BLaER1 treated with 17β-estradiol and CSF1 and Interleukin-3, amounts not matched to agents 10 nM and 100 nM (cell line): ENCODE measurements at regions not wholly inside any gene's neighbourhood (a gene's known extent, or its start where the extent isn't known, plus 50 kb on each side); places are given as distances from the start of the nearest gene placed in this dataset.

Experiments used
- H3K27ac ChIP-seq, 11 experiments: shearing (Covaris generic); formaldehyde crosslinking; 2 replicates each; pipeline ENCODE4 v1.8.1; 2022
- H3K27me3 ChIP-seq, 11 experiments: shearing (Covaris generic); formaldehyde crosslinking; 2 replicates each; pipeline ENCODE4 v1.8.1; 2022
- H3K36me3 ChIP-seq, 11 experiments: shearing (Covaris generic); formaldehyde crosslinking; 2 replicates each; pipeline ENCODE4 v1.8.1; 2022
- H3K4me1 ChIP-seq, 10 experiments: shearing (Covaris generic); formaldehyde crosslinking; 2 replicates each; pipeline ENCODE4 v1.8.1; 2022
- H3K4me2 ChIP-seq, 11 experiments: shearing (Covaris generic); formaldehyde crosslinking; 2 replicates each; pipeline ENCODE4 v1.8.1; 2022
- H3K4me3 ChIP-seq, 10 experiments: shearing (Covaris generic); formaldehyde crosslinking; 2 replicates each; pipeline ENCODE4 v1.8.1; 2022
- H3K9ac ChIP-seq, 11 experiments: shearing (Covaris generic); formaldehyde crosslinking; 2 replicates each; pipeline ENCODE4 v1.8.1; 2022
- H3K9me3 ChIP-seq, 11 experiments: shearing (Covaris generic); formaldehyde crosslinking; replicated peaks in 1 of 11; 2 replicates each; pipeline ENCODE4 v1.8.1; 2022
- H4K20me1 ChIP-seq, 11 experiments: shearing (Covaris generic); formaldehyde crosslinking; 2 replicates each; pipeline ENCODE4 v1.8.1; 2022
- Cebpa-rat ChIP-seq, 11 experiments: shearing (Covaris generic); IDR thresholded peaks; 2 replicates each; pipeline ENCODE4 v1.8.1; 2022

DNA sequence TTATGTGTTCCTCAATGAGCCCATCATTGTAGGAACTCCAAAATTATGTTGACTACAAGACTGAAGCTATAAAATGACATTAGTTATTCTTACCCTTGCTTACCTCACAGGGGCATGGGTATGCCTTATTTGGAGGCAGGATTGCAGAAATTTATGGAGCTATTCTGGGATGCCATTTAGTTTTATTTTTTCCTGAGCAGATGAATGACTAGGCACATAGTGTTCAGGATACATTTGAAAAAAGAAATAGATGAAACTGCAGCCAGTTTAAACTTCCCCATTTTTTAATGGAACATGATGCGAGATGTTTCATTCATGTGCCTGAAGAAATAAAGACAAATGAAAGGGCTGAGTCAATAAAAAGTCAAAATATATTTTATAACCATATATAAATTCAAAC, 399.2 kb upstream of the JAG1 start:
- Histone ChIP-seq H3K9me3 (no peaks in the 10 kb centered on the region; a peak in 1 of 22 replicates), H3K4me3 (no peak overlapping the region), H4K20me1 (no peaks in the 10 kb centered on the region), H3K27me3 (no peaks in the 10 kb centered on the region), H3K4me2 (peak overlapping the region in 3 of 11 experiments; percentile 11 to 62 (median 36); a peak in 5 of 22 replicates), H3K27ac (no peak overlapping the region), H3K9ac (no peak overlapping the region), H3K4me1 (peaks cover 0 to 16% (median 0%) of the 10 kb centered on the region in 10 experiments; a peak in 6 of 20 replicates), H3K36me3 (no peaks in the 10 kb centered on the region)
- TF ChIP-seq Cebpa-rat (IDR thresholded peaks at IDR 0.05) = no peak

DNA sequence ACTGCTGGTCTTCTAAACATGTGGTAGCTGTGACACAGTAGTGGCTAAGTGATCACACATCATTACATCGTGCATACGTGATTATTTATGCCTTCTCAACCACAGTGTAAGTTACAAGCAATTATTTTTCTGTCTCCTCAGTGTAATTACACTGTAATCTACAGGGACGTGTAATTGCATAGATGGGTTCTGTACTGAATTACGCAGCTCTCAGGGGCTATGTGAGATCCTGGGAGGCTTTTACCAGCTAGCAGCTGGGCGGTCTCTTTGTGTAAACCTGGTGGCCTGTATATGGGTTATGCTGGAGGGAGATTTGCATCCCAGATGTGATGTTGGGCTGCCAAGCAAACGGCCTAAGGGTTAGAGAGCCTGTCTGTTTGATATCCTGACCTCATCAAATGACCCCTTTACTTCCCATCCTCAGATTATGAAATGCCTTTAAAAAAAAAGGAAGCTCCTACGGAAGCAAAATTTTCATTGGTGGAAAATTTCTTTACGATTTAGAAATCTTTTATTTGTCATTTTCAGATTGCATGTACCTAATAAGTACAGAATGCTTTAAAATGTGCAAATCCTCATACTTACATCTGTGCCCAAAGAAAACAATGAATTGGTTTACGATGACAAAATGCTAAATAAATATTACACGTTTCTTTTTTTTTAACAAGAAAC, 402.8 kb upstream of the JAG1 start:
- no peaks in the 10 kb centered on the region for H3K36me3 ChIP-seq
- H3K4me2 ChIP-seq = no peak overlapping the region
- H3K27ac ChIP-seq = no peak overlapping the region
- no peak for TF ChIP-seq Cebpa-rat (IDR thresholded peaks at IDR 0.05)
- H3K9ac ChIP-seq = no peak overlapping the region
- no peak overlapping the region for H3K4me3 ChIP-seq
- H3K27me3 ChIP-seq = no peaks in the 10 kb centered on the region
- H4K20me1 ChIP-seq = no peaks in the 10 kb centered on the region
- H3K9me3 ChIP-seq = no peaks in the 10 kb centered on the region; a peak in 1 of 22 replicates
- peaks cover 0 to 16% (median 0%) of the 10 kb centered on the region in 10 experiments; a peak in 6 of 20 replicates for H3K4me1 ChIP-seq

DNA sequence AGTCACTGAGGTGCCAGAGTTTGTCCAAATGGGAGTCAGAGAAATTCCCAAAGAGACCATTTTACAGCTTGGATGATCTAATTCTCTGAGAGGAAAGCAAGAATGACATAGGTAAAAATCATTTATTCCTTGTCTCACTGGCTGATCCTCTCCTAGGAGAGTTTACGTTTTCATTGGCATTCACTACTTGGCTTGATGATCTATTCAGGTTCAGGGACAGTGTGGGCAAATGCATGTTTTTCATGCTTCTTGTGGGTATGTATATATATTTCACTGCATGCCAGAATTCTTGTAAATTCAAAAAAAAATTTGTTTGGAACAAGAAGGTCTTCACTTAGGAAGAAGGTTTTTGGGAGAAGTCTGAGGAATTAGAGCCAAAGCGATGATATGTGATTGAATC, 403.4 kb upstream of the JAG1 start:
- H4K20me1 ChIP-seq = no peaks in the 10 kb centered on the region
- H3K9ac ChIP-seq = no peak overlapping the region
- H3K4me3 ChIP-seq = no peak overlapping the region
- no peaks in the 10 kb centered on the region for H3K9me3 ChIP-seq
- no peak overlapping the region for H3K4me2 ChIP-seq
- peaks cover 0 to 14% (median 0%) of the 10 kb centered on the region in 10 experiments; a peak in 6 of 20 replicates for H3K4me1 ChIP-seq
- H3K27me3 ChIP-seq = no peaks in the 10 kb centered on the region
- no peak for TF ChIP-seq Cebpa-rat (IDR thresholded peaks at IDR 0.05)
- no peaks in the 10 kb centered on the region for H3K36me3 ChIP-seq
- no peak overlapping the region for H3K27ac ChIP-seq

GRCh38 chr20:11080010-11080409, 406.2 kb upstream of the JAG1 start:
- H3K27me3 ChIP-seq = no peaks in the 10 kb centered on the region
- no peaks in the 10 kb centered on the region for H3K9me3 ChIP-seq
- no peaks in the 10 kb centered on the region for H4K20me1 ChIP-seq
- no peaks in the 10 kb centered on the region; a peak in 1 of 20 replicates for H3K4me1 ChIP-seq
- no peak overlapping the region for H3K4me3 ChIP-seq
- TF ChIP-seq Cebpa-rat (IDR thresholded peaks at IDR 0.05) = no peak
- H3K9ac ChIP-seq = no peak overlapping the region
- H3K27ac ChIP-seq = no peak overlapping the region
- H3K36me3 ChIP-seq = no peaks in the 10 kb centered on the region
- H3K4me2 ChIP-seq = no peak overlapping the region

- Histone ChIP-seq H3K27ac (no peak overlapping the region), H3K4me1 (no peaks in the 10 kb centered on the region; a peak in 1 of 20 replicates), H3K4me3 (no peak overlapping the region), H4K20me1 (no peaks in the 10 kb centered on the region), H3K9me3 (no peaks in the 10 kb centered on the region), H3K27me3 (no peaks in the 10 kb centered on the region), H3K36me3 (no peaks in the 10 kb centered on the region), H3K9ac (no peak overlapping the region), H3K4me2 (no peak overlapping the region)
- TF ChIP-seq Cebpa-rat (IDR thresholded peaks at IDR 0.05) = no peak
These were observed 407.1 kb upstream of the JAG1 start for GRCh38 chr20:11080781-11081377.

DNA sequence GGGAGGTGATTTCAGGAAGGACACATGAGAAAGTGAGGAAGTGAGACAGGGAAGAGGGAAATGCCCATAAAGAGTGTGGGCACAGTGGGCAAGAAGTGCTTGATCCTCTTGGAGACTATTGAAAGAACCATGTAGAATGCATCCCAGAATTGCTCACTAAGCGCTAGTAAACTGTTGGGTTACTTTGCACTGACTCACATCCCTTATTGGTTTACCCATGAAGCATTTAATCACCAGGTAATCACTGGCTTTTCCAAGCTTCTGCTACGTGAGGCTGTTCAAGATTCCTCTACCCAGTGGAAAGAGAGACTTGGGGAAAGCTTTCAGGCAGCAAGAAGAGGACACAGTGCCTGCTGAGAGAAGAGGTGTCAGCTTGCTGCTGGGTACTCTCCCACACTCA, 410.0 kb upstream of the JAG1 start:
- no peaks in the 10 kb centered on the region for H3K36me3 ChIP-seq
- no peak overlapping the region for H3K9ac ChIP-seq
- H4K20me1 ChIP-seq = no peaks in the 10 kb centered on the region
- no peaks in the 10 kb centered on the region; a peak in 1 of 22 replicates for H3K9me3 ChIP-seq
- no peaks in the 10 kb centered on the region for H3K27me3 ChIP-seq
- no peak overlapping the region for H3K4me3 ChIP-seq
- peak overlapping the region in 2 of 11 experiments; percentile 4 to 28; a peak in 3 of 22 replicates for H3K4me2 ChIP-seq
- H3K4me1 ChIP-seq = no peaks in the 10 kb centered on the region; a peak in 1 of 20 replicates
- no peak overlapping the region for H3K27ac ChIP-seq
- no peak for TF ChIP-seq Cebpa-rat (IDR thresholded peaks at IDR 0.05)

DNA sequence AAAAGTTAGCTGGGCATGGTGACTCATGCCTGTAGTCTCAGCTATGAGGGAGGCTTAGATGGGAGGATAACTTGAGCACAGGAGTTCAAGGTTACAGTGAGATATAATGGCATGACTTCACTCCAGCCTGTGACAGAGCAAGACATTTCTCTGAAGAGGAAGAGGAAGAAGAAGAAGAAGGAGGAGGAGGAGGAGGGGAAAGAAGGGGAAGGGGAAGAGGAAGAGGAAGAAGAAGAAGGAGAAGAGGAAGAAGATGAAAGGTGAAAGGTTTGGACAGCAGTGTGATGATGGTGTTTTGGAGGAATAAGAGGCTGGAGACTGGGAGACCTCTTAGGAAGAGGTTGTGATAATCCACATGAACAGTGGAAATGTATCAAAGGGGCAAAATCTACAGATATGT, 410.7 kb upstream of the JAG1 start:
- no peaks in the 10 kb centered on the region; a peak in 1 of 20 replicates for H3K4me1 ChIP-seq
- peak overlapping the region in 2 of 11 experiments; percentile 4 to 28; a peak in 2 of 22 replicates for H3K4me2 ChIP-seq
- no peak for TF ChIP-seq Cebpa-rat (IDR thresholded peaks at IDR 0.05)
- no peaks in the 10 kb centered on the region for H3K36me3 ChIP-seq
- no peak overlapping the region for H3K9ac ChIP-seq
- H3K9me3 ChIP-seq = no peaks in the 10 kb centered on the region; a peak in 1 of 22 replicates
- no peaks in the 10 kb centered on the region for H3K27me3 ChIP-seq
- H3K4me3 ChIP-seq = no peak overlapping the region
- no peaks in the 10 kb centered on the region for H4K20me1 ChIP-seq
- no peak overlapping the region for H3K27ac ChIP-seq

GRCh38 chr20:11086970-11087369, 413.2 kb upstream of the JAG1 start:
- H3K4me3 ChIP-seq = no peak overlapping the region
- H4K20me1 ChIP-seq = no peaks in the 10 kb centered on the region
- no peaks in the 10 kb centered on the region for H3K27me3 ChIP-seq
- no peak overlapping the region for H3K27ac ChIP-seq
- H3K9me3 ChIP-seq = no peaks in the 10 kb centered on the region; a peak in 1 of 22 replicates
- H3K4me1 ChIP-seq = no peaks in the 10 kb centered on the region; a peak in 1 of 20 replicates
- no peaks in the 10 kb centered on the region for H3K36me3 ChIP-seq
- no peak overlapping the region for H3K9ac ChIP-seq
- H3K4me2 ChIP-seq = no peak overlapping the region
- no peak for TF ChIP-seq Cebpa-rat (IDR thresholded peaks at IDR 0.05)

DNA sequence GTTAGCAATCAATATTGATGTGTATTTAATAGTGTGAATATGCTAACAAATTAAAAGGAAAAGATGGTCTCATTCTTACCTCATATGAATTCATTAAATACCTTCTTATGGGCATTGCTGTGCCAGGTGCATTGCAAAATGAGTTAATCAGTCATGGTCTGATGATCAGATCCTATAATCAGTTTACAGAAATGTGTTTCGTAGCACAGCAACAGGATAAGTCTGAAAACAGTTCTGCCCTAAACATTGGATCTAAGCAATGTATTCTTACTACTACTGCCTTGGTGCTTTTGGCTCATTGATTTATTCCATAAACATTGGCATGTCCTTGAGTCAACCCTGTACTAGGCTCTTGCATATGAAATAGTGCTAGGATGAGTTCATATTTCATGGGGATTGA, 417.0 kb upstream of the JAG1 start:
- no peak for TF ChIP-seq Cebpa-rat (IDR thresholded peaks at IDR 0.05)
- Histone ChIP-seq H3K27me3 (no peaks in the 10 kb centered on the region), H4K20me1 (no peaks in the 10 kb centered on the region), H3K4me1 (no peaks in the 10 kb centered on the region), H3K4me2 (no peak overlapping the region), H3K27ac (no peak overlapping the region), H3K9ac (no peak overlapping the region), H3K4me3 (no peak overlapping the region), H3K9me3 (no peaks in the 10 kb centered on the region; a peak in 1 of 22 replicates), H3K36me3 (no peaks in the 10 kb centered on the region)

DNA sequence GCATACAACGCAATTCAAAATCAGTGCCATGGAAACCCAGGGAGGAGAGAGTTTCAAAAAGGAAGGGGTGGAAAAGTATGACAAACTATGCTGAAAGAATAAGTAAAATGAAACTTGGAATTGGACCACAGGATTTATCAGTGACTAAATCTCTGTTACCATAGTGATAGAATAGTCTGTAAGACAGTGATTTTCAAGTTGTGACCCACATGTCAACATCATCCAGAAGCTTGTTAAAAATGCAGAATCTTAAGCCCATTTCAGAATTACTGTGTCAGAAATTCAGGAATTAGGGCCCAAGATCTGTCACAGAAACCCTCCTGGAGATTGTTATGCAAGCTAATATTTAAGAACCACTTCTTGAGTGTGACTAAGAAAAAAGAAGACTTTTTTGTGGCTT, 417.7 kb upstream of the JAG1 start:
- TF ChIP-seq Cebpa-rat (IDR thresholded peaks at IDR 0.05) = no peak
- Histone ChIP-seq H3K9me3 (no peaks in the 10 kb centered on the region; a peak in 1 of 22 replicates), H3K36me3 (no peaks in the 10 kb centered on the region), H3K9ac (no peak overlapping the region), H4K20me1 (no peaks in the 10 kb centered on the region), H3K4me3 (no peak overlapping the region), H3K4me1 (no peaks in the 10 kb centered on the region), H3K27me3 (no peaks in the 10 kb centered on the region), H3K4me2 (no peak overlapping the region), H3K27ac (no peak overlapping the region)
